K562 (cell line): ENCODE measurements at regions not wholly inside any gene's neighbourhood (a gene's known extent, or its start where the extent isn't known, plus 50 kb on each side); places are given as distances from the start of the nearest gene placed in this dataset.

Source experiments
- BCOR ChIP-seq: fragments of 450-650 bp; IDR thresholded peaks from 2 replicates; pipeline ENCODE4 v1.6.1; 2016
- CEBPB ChIP-seq: fragments of 450-650 bp; IDR thresholded peaks from 2 replicates; pipeline ENCODE4 v1.6.1; 2016; ENCODE audit warnings: missing genetic modification characterization, missing compliant biosample characterization
- CEBPZ ChIP-seq: fragments of 150-350 bp; IDR thresholded peaks from 2 replicates; pipeline ENCODE4 v1.6.1; 2014; ENCODE audit warnings: low read depth, mild to moderate bottlenecking, low read length, borderline replicate concordance
- CREBBP ChIP-seq: IDR thresholded peaks from one replicate; pipeline ENCODE4 v1.6.1; 2012; ENCODE audit warnings: low read depth, mild to moderate bottlenecking, control low read depth, inconsistent platforms, low read length
- FOS ChIP-seq: IDR thresholded peaks from 3 replicates; pipeline ENCODE4 v1.6.1; 2011; ENCODE audit not compliant: insufficient read length; ENCODE audit errors: extremely low read depth
- HDGF ChIP-seq: fragments of 450-650 bp; IDR thresholded peaks from 2 replicates; pipeline ENCODE4 v1.6.1; 2016
- LCOR ChIP-seq: sonication (generic); formaldehyde crosslinking; IDR thresholded peaks from 2 replicates; pipeline ENCODE4 v1.8.0; 2022; ENCODE audit warnings: mild to moderate bottlenecking, missing genetic modification reagents
- NFATC3 ChIP-seq: fragments of 450-650 bp; IDR thresholded peaks from 2 replicates; pipeline ENCODE4 v1.6.1; 2017; ENCODE audit warnings: mild to moderate bottlenecking
- PRMT5 ChIP-seq: sonication (generic); formaldehyde crosslinking; IDR thresholded peaks from 2 replicates; pipeline ENCODE4 v1.5.0; 2020; ENCODE audit warnings: missing genetic modification reagents
- SRF ChIP-seq, 2 experiments: fragments of 250-450, 450-650 bp in 1 of 2; sonication (Bioruptor Pico) in 1 of 2; sonication (generic) in 1 of 2; formaldehyde crosslinking; IDR thresholded peaks; 2 replicates each; pipeline versions ENCODE4 v1.5.0 to v1.5.1; 2020 to 2022; ENCODE audit warnings: mild to moderate bottlenecking in 1 of 2, missing genetic modification reagents in 1 of 2
- TSC22D4 ChIP-seq: fragments of 450-650 bp; IDR thresholded peaks from 2 replicates; pipeline ENCODE4 v1.6.1; 2016; ENCODE audit warnings: missing genetic modification characterization, missing biosample characterization, control low read depth
- ZNF551 ChIP-seq: fragments of 250-450 bp; sonication (Bioruptor Pico); IDR thresholded peaks from 2 replicates; pipeline ENCODE4 v1.5.0; 2021; ENCODE audit warnings: mild to moderate bottlenecking, moderate library complexity
- TF ChIP-seq, protein P1 (sequence below): sonication (generic); formaldehyde crosslinking; IDR thresholded peaks from 2 replicates; pipeline ENCODE4 v1.8.0; 2023; ENCODE audit warnings: missing genetic modification reagents, mild to moderate bottlenecking, borderline replicate concordance
- TF ChIP-seq, protein P2 (sequence below): IDR thresholded peaks from 2 replicates; pipeline ENCODE4 v1.6.1; 2014; ENCODE audit warnings: antibody characterized with exemption
- TF ChIP-seq, protein P3 (sequence below): fragments of 250-450 bp; sonication (Bioruptor Pico); IDR thresholded peaks from 2 replicates; pipeline ENCODE4 v1.9.0; 2021; ENCODE audit warnings: mild to moderate bottlenecking, inconsistent platforms

DNA sequence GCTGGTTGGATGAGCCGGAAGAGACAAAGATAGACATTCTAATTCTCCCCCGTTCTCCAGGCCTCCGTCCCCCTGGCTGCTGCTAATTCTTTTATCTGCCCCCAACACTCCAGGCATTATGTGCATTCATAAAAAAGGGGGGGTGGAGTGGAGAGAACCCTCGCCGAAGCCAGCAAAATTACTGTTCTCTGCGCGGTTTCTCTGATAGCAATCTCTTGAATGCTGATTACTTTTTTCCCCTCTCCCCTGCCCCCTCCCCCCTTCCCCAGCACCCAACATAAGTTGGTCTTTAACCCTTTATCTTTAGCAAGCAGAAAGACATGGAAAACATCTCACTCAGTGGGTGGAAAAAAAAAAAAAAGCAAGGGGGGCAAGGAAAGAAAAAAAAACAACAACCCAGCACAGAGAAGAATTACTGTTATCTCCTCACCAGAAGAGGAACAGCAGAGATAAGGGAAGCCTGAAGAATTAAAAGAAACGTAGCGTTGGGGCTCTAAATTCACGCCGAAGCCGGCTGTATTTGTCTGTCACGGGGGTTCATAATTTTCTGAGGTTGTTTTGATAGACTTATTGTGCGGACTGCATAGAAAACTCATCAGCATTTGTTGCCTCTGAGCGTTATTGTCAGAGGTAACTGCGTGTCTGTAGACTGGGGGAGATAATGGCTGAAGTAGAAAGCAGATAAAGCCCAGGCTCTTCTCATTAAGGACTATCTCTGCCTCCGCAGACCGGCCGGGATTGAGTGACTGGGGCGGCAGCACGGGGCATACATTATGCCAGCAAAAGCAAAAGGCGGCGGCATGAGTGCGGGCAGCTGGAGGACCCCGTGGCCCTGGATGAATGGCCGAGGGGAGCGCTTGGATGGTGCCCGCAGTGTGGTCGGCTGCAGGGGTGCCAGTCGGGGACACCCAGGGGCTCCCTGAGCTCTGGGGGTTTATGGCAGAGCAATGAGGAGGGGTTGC lies 126.9 kb downstream of the MRM1 start (continued):
- no peak for TF ChIP-seq CEBPB (tag)
- TF ChIP-seq BCOR = peak; percentile 96
- TF ChIP-seq NFATC3 = peak; percentile 69; the same call in 1 of the 2 replicates
- no peak for TF ChIP-seq FOS
- TF ChIP-seq, protein P1, sequence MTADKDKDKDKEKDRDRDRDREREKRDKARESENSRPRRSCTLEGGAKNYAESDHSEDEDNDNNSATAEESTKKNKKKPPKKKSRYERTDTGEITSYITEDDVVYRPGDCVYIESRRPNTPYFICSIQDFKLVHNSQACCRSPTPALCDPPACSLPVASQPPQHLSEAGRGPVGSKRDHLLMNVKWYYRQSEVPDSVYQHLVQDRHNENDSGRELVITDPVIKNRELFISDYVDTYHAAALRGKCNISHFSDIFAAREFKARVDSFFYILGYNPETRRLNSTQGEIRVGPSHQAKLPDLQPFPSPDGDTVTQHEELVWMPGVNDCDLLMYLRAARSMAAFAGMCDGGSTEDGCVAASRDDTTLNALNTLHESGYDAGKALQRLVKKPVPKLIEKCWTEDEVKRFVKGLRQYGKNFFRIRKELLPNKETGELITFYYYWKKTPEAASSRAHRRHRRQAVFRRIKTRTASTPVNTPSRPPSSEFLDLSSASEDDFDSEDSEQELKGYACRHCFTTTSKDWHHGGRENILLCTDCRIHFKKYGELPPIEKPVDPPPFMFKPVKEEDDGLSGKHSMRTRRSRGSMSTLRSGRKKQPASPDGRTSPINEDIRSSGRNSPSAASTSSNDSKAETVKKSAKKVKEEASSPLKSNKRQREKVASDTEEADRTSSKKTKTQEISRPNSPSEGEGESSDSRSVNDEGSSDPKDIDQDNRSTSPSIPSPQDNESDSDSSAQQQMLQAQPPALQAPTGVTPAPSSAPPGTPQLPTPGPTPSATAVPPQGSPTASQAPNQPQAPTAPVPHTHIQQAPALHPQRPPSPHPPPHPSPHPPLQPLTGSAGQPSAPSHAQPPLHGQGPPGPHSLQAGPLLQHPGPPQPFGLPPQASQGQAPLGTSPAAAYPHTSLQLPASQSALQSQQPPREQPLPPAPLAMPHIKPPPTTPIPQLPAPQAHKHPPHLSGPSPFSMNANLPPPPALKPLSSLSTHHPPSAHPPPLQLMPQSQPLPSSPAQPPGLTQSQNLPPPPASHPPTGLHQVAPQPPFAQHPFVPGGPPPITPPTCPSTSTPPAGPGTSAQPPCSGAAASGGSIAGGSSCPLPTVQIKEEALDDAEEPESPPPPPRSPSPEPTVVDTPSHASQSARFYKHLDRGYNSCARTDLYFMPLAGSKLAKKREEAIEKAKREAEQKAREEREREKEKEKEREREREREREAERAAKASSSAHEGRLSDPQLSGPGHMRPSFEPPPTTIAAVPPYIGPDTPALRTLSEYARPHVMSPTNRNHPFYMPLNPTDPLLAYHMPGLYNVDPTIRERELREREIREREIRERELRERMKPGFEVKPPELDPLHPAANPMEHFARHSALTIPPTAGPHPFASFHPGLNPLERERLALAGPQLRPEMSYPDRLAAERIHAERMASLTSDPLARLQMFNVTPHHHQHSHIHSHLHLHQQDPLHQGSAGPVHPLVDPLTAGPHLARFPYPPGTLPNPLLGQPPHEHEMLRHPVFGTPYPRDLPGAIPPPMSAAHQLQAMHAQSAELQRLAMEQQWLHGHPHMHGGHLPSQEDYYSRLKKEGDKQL (CRISPR knock-in tag) = no peak
- no peak for TF ChIP-seq ZNF551 (CRISPR knock-in tag)
- TF ChIP-seq CREBBP = no peak
- TF ChIP-seq, protein P2, sequence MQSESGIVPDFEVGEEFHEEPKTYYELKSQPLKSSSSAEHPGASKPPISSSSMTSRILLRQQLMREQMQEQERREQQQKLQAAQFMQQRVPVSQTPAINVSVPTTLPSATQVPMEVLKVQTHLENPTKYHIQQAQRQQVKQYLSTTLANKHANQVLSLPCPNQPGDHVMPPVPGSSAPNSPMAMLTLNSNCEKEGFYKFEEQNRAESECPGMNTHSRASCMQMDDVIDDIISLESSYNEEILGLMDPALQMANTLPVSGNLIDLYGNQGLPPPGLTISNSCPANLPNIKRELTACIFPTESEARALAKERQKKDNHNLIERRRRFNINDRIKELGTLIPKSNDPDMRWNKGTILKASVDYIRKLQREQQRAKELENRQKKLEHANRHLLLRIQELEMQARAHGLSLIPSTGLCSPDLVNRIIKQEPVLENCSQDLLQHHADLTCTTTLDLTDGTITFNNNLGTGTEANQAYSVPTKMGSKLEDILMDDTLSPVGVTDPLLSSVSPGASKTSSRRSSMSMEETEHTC = no peak
- TF ChIP-seq CEBPZ = no peak
- TF ChIP-seq SRF (CRISPR knock-in tag; IDR thresholded peaks at IDR 0.05) = peak in 1 of 2 experiments; percentile 28; a peak in 1 of 4 replicates
- TF ChIP-seq, protein P3, sequence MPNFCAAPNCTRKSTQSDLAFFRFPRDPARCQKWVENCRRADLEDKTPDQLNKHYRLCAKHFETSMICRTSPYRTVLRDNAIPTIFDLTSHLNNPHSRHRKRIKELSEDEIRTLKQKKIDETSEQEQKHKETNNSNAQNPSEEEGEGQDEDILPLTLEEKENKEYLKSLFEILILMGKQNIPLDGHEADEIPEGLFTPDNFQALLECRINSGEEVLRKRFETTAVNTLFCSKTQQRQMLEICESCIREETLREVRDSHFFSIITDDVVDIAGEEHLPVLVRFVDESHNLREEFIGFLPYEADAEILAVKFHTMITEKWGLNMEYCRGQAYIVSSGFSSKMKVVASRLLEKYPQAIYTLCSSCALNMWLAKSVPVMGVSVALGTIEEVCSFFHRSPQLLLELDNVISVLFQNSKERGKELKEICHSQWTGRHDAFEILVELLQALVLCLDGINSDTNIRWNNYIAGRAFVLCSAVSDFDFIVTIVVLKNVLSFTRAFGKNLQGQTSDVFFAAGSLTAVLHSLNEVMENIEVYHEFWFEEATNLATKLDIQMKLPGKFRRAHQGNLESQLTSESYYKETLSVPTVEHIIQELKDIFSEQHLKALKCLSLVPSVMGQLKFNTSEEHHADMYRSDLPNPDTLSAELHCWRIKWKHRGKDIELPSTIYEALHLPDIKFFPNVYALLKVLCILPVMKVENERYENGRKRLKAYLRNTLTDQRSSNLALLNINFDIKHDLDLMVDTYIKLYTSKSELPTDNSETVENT = no peak
- no peak for TF ChIP-seq PRMT5 (CRISPR knock-in tag)
- no peak for TF ChIP-seq HDGF
- TF ChIP-seq TSC22D4 (tag) = no peak
- no peak for TF ChIP-seq LCOR
